Activated T-helper 1 cell treated with Interleukin-2 at 50 U/mL for 16 hours (primary cell): ENCODE measurements at regions not wholly inside any gene's neighbourhood (a gene's known extent, or its start where the extent isn't known, plus 50 kb on each side); places are given as distances from the start of the nearest gene placed in this dataset.
"Not testable (repeated sequence)": the region's sequence is repeated elsewhere in the genome, so short reads cannot be mapped to it uniquely, and the experiment has no call there.

Source experiments
- DNase-seq: peaks from one replicate; pipeline ENCODE4 v3.0.0-alpha.2; 2020; ENCODE audit warnings: low read depth

DNA sequence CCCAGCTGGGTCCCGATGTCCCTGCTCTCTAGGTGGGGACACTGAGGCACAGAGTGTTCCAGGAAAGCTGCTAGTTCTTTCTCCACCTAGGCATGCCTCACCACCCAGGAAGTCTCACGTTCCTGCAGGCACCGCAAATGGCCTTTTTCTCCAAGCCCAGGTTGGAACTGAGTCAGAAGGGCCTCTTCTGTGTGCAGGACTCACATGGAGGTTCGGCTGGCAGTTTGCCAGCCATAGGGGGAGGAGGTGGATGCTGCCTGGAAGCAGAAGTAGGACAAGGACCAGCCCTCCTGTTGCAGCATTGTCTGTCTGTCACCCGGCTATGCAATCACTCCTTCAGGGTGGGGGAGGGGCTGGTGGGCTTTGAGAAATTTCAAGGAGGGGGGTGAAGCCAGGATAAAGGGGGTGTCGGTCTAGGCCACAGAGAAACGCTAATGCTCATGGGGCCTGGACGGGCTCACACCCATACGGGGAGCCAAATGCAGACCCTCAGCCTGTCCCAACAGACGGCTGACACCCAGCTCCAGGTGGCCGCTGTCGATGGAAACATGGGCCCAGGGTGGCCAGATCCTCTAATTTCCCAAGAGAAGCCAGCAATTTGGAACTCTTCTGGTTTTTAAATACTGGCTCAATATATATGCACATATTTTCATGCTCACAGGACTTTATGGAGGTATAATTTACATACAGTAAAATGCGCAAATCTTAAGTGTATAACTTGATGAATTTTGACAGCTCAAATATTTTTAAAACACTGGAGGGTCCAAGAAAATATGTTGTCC is 120.5 kb downstream of the PHETA1 start:
- no peak for DNase-seq

DNA sequence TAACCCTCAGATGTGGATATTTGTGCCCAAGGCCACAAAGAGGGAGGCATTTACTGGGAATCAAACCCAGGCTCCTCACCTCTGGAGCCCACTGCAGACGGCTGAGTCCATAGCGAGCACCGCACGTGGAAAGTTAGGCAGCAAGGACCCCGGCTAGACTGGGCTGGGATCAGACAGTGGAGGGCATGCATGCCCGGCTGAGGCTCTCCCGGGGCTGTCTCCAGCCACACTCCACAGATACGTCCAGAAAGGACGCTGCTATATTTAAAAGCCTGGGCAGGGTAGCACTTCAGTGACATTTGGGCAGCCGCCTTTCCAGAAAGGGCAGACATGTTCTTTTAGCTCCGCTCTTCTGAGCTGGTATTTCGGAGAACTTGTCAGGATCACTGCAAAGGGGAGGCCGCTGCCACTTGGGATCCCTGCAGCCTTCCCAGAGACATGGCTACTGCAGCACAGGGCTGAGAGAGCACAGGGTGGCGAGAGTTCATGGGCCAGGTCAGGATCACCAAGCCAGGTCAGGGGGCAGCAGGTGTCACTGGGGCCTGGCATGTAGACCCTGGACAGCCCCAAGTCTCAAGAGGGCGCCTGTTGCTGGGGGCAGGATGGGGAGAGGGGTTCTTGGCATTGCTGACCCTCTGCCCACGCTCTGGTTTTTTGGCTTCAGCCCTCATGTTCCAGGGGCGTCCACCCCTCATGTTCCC is 121.7 kb downstream of the PHETA1 start:
- no peak for DNase-seq

DNA sequence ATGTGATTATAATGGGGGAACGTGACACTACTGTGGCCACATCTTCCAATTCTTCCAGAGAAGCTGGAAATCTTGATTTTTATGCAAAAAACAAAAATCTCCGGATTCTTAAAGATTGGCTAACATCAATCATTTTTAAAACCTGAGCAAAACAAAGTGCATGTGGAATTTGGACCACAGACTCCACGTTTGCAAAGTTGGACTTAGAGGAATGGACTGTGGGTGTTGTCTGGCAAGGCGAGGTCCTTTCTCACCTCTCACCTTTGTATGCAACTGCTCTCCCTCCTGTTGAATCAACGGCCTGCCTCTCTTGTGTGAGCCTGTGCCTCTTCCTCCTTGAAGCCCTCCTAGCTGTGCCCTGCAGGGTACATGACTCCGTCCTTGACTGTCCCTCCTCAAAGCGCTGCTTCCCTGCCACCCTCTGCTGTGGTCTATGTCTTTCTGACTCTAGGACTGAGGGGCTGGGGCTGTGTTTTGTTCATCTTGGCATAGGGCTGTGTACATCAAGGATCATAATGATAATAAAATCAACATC is 122.4 kb downstream of the PHETA1 start:
- DNase-seq, result no peak

DNA sequence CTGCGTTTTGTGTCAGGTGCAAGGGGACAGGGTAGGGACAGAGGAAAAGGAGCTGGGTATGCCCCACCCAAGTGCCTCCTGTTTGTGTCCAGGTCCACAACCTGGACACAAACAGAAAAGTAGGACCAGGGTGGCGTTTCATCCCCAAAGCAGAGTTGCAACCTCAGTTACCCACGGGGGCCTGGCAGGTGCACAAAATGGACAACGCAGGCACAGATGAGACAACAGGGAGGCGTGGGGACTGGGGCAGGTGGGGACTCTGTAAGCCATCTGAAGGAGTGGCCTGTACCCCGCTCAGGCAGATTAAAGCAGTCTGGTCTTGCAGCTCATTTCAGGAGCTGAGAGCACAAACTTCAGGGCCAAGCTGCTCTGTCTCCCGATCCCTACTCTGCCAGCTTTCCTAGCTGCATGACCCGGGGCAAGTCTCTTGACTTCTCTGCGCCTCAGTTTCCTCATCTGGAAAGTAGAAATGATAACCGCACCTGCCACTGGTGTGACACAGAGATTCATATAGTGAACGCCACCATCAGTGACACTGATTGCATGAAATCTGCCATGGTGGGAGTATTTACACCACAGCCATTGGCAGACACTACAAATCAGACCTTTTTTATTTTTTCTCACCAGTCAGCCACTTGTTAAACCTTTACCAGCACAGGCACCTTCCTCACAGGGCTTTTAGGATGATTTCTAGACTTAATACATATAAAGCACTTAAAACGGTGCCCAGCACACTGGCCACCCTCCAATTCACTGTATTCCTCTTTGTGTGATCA is 123.0 kb downstream of the PHETA1 start:
- DNase-seq, result no peak

DNA sequence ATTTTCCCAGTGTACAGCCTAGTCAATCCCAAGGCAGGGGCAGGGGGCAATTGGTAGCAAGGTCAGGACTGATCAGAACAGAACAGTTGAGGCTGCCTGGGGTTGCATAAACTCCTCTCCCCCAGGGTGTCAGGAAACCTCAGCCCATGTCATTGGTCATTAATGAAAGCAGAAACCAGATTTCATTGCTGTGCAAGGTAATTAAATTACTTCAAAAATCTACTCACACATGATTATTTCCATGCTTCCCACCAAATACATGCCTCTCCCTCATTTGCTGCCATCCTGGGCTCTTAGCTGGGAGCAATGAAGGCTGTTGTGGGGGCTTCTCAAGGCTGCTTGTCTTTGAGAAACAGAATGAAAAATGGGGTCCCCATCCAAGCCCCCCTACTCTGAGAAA is 124.2 kb downstream of the PHETA1 start:
- no peak for DNase-seq

DNA sequence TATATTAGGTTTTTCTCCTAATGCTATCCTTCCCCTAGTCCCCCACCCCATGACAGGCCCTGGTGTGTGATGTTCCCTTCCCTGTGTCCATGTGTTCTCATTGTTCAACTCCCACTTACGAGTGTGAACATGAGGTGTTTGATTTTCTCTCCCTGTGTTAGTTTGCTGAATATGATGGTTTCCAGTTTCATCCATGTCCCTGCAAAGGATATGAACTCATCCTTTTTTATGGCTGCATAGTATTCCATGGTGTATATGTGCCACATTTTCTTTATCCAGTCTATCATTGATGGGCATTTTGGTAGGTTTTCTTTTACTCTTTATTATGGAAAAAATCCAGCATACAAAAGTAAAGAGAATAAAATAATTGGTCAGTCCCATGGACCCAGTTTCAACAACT is 126.1 kb downstream of the PHETA1 start:
- not testable (repeated sequence) for DNase-seq

DNA sequence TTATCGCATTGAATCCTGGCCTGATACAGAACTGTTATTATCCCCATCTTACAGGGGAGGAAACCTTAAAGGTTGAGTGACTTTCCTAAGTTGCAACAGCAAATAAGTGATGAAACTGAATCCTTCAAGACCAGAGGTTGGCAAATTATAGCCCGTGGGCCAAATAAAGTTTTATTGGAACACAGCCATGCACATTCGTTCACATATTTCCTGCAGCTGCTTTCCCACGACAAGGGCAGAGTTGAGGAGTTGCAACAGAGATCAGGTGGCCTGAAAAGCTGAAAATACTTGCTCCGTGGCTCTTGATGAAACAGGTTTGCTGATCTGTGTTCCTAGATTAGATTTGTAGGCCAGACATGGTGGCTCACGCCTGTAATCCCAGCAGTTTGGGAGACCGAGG is 126.7 kb downstream of the PHETA1 start:
- no peak for DNase-seq

DNA sequence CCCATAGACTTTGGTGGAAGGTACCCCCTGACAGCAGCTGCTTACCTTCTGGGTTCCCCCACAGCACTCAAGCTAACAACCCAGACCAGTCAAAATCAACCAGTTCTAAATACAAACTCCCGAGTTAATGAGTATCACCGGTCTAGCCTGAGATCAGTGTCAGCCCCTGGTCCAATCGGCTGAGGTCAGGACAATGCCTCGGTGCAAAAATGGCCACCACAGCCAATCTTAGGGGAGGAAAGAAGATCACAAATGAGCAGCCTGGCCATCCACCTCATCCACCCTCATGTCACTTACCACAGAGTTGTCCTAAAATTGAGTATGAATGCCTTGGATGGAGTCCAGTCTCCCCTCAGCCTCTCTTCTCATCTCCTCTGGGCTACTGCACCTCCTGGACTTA is 128.5 kb downstream of the PHETA1 start:
- DNase-seq, result no peak

DNA sequence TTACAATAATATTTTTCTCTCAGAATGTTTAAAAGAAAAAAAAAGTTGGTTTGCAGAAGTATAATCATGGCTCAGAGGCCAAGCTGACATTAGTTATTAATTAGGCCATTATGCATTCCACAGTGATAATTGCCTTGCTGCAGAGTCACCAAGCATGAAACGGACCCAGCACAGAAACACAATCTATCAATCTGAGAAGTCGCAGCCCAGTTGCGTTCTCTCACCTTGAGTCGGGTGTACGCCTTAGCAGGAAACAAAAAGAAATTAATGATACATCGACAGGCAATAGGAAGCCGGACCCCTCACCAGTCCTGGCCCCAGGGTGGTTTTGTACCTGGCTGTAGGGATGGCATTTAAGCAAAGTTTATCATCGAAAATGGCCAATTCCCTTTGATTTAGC is 129.7 kb downstream of the PHETA1 start:
- DNase-seq, result no peak

DNA sequence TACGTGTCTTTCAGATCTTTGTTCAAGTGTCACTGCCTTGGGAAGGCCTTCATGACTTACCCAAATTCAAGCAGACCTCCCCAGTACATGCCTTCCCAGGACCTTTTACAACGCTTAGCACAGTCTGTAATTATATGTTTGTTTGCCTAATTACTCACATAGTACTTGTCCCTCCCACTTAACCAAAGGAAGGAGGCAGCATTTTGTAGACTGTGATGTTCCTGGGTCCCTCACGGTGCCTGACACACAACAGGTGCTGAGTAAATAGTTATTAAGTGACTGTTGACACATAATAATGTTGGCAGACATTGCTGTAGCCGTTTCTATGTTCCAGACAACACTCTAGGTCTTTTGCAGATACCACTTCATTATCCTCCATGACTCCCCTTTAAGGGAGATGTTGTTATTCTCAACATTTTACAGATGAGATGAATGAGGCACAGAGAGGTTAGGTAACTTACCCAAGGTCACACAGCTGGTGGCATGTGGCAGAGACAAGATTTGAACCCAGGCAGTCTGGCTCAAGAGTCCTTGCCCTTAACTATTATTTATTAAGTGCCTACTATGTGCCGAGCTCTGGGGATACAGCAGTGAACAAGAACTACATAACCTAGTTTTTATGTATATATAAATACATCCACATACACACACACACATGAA is 130.7 kb downstream of the PHETA1 start:
- no peak for DNase-seq

DNA sequence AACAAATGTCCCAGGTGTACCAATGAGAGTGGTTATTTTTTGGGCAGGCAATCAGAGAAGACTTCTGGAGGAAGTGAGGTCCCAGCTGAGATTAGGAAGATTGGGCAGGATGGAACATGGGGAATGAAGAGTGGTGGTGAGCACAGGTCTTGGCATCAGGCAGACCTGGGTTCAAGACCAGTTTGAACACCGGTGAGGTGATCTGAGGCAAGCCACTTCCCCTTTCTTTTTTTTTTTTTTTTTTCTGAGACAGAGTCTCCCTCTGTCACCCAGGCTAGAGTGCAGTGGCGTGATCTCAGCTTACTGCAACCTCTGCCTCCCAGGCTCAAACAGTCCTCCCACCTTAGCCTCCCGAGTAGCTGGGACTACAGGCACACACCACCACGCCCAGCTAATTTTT is 134.4 kb downstream of the PHETA1 start:
- DNase-seq, result not testable (repeated sequence)

DNA sequence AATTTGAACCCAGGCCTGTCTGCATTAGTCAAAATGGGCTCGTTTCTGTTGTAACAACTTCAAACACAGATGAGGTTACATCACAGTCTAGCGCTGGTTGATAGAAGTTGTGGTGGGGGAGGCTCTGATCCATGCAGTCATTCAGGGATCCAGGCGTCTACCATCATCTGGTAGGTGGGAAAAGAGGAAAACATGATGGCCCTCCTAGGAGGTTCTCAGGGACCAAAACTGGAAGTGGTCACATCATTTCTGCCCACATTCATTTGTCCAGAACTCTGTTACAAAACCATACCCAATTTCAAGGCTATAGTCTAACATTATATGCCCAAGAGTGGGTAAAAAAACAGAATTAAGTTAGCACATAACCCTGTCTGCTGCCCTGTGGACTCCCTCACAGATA is 135.1 kb downstream of the PHETA1 start:
- DNase-seq, result no peak

DNA sequence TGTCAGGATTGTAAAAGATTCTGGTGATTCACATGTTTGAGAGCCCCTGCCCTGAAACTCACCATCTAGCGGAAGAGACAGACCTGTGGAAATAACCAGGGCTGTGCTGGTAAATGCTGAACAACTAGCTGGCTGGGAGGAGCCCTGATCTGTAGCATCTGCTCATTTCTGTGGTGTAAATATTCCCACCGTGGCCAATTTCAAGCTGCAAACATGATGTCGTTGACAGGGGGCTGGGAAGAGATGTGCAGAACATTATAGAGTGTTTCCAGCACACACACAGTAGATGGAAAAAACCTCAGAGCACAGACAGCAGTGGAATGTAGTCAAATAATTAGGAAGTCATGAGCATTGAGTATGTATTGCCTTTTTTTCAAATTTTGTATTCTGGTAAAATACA is 138.2 kb downstream of the PHETA1 start:
- DNase-seq, result no peak

DNA sequence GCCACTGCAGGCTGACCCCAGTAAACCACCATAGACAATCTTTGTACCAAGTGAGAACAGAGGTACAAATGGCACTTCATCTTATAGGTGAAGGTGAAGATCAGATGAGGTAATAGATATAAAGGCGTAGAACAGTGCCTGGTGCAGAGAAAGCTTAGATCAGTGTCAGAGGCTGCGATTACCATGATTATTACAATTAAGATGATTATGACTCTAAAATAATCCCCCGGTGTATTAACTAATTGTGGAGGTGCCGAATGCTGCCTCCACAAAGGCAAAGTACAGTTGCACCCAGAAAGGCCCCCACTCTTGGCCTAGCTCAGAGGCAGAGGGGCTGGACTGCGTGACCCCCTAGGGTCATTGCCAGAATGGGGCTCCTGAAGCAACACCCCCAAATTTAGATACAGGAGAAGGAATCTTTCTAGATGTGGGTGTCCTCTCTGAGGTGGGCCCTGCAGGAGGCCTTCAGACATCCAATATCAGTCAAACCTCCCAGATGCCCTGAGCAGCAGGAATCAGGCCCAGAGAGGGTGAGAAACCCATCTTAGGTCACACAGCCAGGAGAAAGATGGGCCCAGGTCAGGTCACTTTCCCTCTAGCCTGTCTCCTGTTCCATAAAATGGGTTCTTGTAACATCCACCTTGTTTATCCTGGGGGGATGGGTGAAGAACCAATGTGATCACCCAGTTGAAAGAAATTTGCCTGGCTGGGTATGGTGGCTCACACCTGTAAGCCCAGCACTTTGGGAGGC is 139.8 kb downstream of the PHETA1 start:
- DNase-seq, result no peak

DNA sequence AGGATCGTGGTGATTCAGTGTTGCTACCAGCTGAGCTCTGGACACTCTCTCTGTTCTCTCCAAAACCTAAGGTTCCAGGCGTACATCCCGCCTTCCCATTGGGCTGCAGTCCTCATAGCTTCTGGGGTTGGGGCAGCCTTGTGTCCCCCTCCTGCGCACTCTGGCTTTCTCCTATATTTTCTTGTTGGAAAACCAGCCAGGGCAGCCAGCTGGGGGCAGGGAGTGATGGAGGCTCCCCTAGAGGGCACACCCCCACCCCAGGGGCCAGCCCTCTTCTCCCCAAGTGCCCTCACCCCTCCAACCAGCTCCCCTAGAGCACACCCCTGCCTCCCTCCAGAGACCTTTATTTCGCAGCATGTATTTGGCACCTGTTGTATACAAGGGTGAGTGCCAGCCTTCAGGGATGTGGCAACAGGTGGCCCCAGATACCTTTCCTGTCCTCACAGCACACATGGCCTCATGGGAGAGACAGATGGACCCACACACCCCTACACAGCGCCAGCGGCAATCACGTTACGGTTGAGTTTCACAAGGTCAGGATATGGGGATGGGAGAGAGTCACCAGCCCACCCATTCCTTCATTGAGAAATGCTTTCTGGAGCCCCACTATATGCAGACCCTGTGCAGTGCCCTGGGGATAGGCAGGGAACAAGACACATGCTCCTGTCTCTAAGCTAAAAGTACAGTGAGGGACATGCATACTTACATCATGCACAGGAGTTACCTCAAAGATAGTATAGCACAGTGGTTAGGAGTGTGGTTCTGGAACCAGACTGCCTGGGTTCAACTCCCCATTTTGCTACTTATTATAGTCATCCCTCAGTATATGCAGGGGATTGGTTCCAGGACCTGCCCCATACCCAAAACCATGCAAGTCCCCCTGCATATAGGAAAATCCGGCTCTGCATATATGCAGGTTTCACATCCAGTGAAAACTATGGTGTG is 141.1 kb downstream of the PHETA1 start:
- DNase-seq, result no peak

DNA sequence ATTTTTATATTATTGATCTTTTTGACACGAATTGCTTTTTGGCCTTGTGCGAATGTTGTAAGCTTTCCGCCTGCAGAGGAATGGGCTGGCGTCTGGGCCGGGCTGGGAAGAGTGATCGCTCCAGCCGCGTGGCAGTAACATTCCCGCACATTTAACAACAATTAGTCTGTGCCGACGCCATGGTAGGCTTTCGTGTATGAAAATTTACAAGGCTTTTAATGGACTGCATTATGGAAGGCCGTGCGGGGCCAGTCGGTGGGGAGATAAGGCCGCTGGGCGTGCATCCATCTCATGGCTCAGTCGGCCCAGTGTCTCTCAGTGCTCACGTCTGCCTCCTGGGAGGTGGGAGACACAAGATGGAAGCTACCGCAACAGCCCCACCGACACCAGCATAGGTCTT is 142.2 kb downstream of the PHETA1 start:
- no peak for DNase-seq

DNA sequence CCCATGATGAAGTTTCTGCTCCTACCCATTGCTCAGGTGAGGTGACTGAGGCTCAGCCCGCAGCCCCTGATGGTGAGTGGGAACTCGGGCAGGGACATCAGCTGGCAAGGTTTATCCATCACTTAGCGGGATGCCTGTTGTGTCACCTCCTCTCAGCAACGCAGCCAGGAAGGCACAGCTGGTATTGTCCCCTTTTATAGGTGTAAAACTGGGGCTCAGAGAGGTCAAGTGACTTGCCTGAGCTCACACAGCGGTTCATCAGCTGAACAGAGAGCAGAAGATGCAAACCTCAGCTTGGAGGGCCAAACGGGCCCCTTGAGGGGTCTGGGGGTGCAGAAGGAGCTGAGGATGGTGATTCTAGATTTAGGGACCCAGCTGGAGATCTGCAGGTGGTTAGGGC is 143.6 kb downstream of the PHETA1 start:
- no peak for DNase-seq

DNA sequence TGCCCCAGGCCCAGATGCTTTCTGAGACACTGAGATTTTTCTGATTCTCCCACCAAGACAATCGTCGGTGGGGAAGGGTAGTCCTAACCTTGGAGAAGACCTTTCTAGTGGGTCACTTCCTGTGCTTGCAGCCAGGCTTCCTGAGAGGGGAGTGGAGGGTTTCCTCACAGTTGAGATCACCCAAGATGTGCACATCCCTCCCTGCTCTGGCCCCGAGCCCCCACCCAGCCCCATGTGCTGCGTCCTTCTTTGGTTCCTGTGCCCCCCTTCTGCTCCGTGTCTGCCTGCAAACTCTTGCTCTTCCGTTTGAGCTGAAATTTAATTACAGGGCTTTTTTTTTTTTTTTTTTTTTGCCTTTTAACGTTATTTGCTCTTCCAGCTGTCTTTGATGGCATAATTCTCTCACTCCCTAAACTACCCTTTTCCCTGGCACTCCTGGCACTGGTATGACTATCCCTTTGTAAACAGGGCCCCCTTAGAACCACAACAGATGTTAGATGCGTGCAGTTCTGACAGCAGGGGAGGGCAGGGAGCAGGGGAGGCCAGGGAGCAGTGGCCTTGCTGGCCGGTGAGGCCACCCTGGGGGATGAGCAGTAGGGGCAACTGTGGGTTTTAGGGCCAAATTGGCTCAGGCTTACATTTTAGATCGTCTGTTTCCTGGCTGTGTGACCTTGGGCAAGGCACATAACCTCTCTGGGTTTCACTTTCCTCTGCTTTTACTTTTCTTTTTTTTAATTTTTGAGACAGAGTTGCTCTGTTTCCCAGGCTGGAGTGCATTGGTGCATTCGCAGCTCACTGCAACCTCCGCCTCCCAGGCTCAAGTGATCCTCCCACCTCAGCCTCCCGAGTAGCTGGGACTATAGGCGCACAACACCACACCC is 144.5 kb downstream of the PHETA1 start:
- no peak for DNase-seq

DNA sequence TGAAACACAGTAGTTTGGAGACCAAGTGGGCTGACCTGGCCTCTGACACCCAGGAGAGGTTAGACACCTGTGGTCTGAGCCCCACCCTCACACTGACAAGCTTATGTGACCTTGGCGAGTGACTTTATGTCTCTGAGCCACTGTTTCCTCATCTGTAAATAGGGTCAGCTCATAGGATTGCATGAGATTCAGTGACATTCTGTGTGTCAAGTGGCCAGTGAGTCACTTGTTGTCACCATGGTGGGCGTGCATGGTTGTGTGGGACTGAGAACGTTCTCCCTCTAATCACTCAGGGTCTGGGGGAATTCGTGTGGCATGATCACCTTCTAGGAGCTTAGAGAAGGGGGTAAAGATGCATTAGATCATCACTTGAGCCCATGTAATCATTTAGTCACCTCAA is 146.4 kb downstream of the PHETA1 start:
- no peak for DNase-seq
